Stomach (tissue), 4 donors: ENCODE measurements at regions not wholly inside any gene's neighbourhood (a gene's known extent, or its start where the extent isn't known, plus 50 kb on each side); places are given as distances from the start of the nearest gene placed in this dataset.

Experiments used
- EP300 ChIP-seq: sonication (generic); formaldehyde crosslinking; IDR thresholded peaks from one replicate; pipeline ENCODE4 v1.6.1; 2017; ENCODE audit warnings: antibody characterized with exemption
- POLR2AphosphoS5 ChIP-seq, 3 donors: sonication (generic); formaldehyde crosslinking; IDR thresholded peaks; one replicate each; pipeline ENCODE4 v1.6.1; 2016; ENCODE audit warnings: antibody characterized with exemption in 3 of 3
- TF ChIP-seq, protein P1 (sequence below), 7 experiments: fragments of 450-650 bp in 4 of 7; fragments of 200-600 bp in 3 of 7; sonication (generic) in 3 of 7; IDR thresholded peaks; one replicate each; pipeline ENCODE4 v1.5.1; 2016 to 2019; ENCODE audit warnings: antibody characterized with exemption in 7 of 7, control low read depth in 2 of 7, mild to moderate bottlenecking in 1 of 7

DNA sequence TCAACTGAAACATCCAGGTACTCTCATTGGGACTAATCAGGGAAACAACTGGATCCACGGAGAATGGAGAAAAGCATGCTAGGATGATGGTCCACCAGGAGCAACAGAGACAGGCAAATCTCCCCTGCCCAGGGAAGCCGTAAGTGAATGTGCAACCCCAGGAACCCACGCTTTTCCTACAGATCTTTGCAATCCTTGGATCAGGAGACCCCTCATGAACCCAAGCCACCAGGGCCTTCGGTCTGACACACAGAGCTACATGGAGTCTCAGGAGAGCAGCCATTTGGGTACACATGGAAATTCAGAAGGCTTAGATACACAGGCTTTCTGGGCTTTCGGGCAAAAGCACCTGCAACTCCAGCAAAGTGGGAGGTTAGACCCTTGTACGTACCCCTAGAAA is 122.1 kb upstream of the PTCHD4 start:
- TF ChIP-seq, protein P1, sequence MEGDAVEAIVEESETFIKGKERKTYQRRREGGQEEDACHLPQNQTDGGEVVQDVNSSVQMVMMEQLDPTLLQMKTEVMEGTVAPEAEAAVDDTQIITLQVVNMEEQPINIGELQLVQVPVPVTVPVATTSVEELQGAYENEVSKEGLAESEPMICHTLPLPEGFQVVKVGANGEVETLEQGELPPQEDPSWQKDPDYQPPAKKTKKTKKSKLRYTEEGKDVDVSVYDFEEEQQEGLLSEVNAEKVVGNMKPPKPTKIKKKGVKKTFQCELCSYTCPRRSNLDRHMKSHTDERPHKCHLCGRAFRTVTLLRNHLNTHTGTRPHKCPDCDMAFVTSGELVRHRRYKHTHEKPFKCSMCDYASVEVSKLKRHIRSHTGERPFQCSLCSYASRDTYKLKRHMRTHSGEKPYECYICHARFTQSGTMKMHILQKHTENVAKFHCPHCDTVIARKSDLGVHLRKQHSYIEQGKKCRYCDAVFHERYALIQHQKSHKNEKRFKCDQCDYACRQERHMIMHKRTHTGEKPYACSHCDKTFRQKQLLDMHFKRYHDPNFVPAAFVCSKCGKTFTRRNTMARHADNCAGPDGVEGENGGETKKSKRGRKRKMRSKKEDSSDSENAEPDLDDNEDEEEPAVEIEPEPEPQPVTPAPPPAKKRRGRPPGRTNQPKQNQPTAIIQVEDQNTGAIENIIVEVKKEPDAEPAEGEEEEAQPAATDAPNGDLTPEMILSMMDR (IDR thresholded peaks at IDR 0.05) = no peak
- TF ChIP-seq POLR2AphosphoS5 (IDR thresholded peaks at IDR 0.05) (no peak), EP300 (no peak)
